Heart left ventricle (tissue), 16 donors: ENCODE measurements at regions not wholly inside any gene's neighbourhood (a gene's known extent, or its start where the extent isn't known, plus 50 kb on each side); places are given as distances from the start of the nearest gene placed in this dataset.
"Not testable (repeated sequence)": the region's sequence is repeated elsewhere in the genome, so short reads cannot be mapped to it uniquely, and the experiment has no call there.

Experiments used
- ATAC-seq, 4 donors: fragments of 200-7000 bp; cut with Tn5 transposase; one replicate each; pipeline ENCODE4 v1.9.1; 2020 to 2022; ENCODE audit warnings: moderate library complexity in 4 of 4, mild to moderate bottlenecking in 3 of 4, moderate number of reproducible peaks in 1 of 4
- DNase-seq, 5 donors: peaks; one replicate each; pipeline ENCODE4 v3.0.0-alpha.2; 2020
- H3K27ac ChIP-seq, 12 donors: fragments of 200-600 bp; sonication (generic) in 4 of 12; one replicate each; pipeline versions ENCODE4 v1.5.0 to v1.8.0; 2016 to 2022; ENCODE audit warnings: mild to moderate bottlenecking in 2 of 12
- H3K27me3 ChIP-seq, 9 donors: fragments of 200-600 bp; sonication (generic) in 2 of 9; one replicate each; pipeline versions ENCODE4 v1.5.1 to v1.8.0; 2016 to 2022; ENCODE audit warnings: mild to moderate bottlenecking in 3 of 9
- H3K36me3 ChIP-seq, 9 donors: fragments of 200-600 bp; sonication (generic) in 2 of 9; one replicate each; pipeline versions ENCODE4 v1.5.0 to v1.8.0; 2018 to 2022; ENCODE audit warnings: mild to moderate bottlenecking in 2 of 9
- H3K4me1 ChIP-seq, 12 donors: fragments of 200-600 bp; sonication (generic) in 4 of 12; one replicate each; pipeline versions ENCODE4 v1.5.0 to v1.8.0; 2016 to 2022; ENCODE audit warnings: mild to moderate bottlenecking in 3 of 12
- H3K4me3 ChIP-seq, 12 donors: fragments of 200-600 bp; sonication (generic) in 4 of 12; one replicate each; pipeline versions ENCODE4 v1.5.0 to v1.8.0; 2017 to 2022; ENCODE audit warnings: mild to moderate bottlenecking in 9 of 12, moderate library complexity in 4 of 12
- H3K9me3 ChIP-seq, 12 donors: fragments of 200-600 bp; sonication (generic) in 4 of 12; one replicate each; pipeline versions ENCODE4 v1.5.0 to v1.8.0; 2016 to 2022; ENCODE audit warnings: mild to moderate bottlenecking in 1 of 12
- POLR2A ChIP-seq, 2 donors: fragments of 450-650 bp; IDR thresholded peaks; one replicate each; pipeline ENCODE4 v1.6.1; 2017; ENCODE audit warnings: antibody characterized with exemption in 2 of 2, mild to moderate bottlenecking in 2 of 2, moderate library complexity in 2 of 2
- WGBS, 4 donors: extraction: QIAGEN DNeasy Blood & Tissue Kit in 2 of 4; methylation state at CpG; one replicate each; pipeline versions ENCODE4 v1.1.5 to v1.1.7; 2013 to 2018; 5-methylcytosine and 5-hydroxymethylcytosine counted together
- intact Hi-C, 10 donors: fragments of 100-400 bp; cut with DNase I; formaldehyde crosslinking; loops; one replicate each; pipeline versions ENCODE4 v1.11.1 to v1.14.2; 2022
- TF ChIP-seq, protein P1 (sequence below), 12 donors: fragments of 200-600 bp; sonication (generic) in 4 of 12; IDR thresholded peaks; one replicate each; pipeline versions ENCODE4 v1.5.0 to v1.8.0; 2018 to 2022; ENCODE audit warnings: antibody characterized with exemption in 12 of 12, mild to moderate bottlenecking in 5 of 12
- donor health status: ischemic (EF 13 %, LVEDD 7.1; RV severe dilation, severe dysfunction).
- donor health status: healthy with polysubstance abuse.
- donor health status: DM: no; HTN: yes; CAD: no.
- donor health status: DM: no; HTN: no; CAD: no.
- donor health status: ischemic (EF 25% LVEDD 6.9; RV normal size, moderate dysfunction).
- donor health status: ischemic (EF 25% LVEDD 5.7; RV mildly dilated, moderate dysfunction).
- donor health status: healthy.
- donor health status: DM: yes; HTN: yes; CAD: no.
- donor health status: ischemic (EF 35%, LVEDD 5.7; RV mildly dilated, moderate dysfunction).
- donor health status: nonischemic (EF 11% LVEDD 7.7; RV severe dilation, severe dysfunction).
- donor health status: DM: yes; HTN: yes; CAD: no.
- donor health status: PGD.
- donor health status: ischemic (EF 29% LVEDD 5.4; RV normal size, mild dysfunction).
- donor health status: nonischemic (EF 23%, LVEDD 6.1; RV moderate dilation, normal function).

DNA sequence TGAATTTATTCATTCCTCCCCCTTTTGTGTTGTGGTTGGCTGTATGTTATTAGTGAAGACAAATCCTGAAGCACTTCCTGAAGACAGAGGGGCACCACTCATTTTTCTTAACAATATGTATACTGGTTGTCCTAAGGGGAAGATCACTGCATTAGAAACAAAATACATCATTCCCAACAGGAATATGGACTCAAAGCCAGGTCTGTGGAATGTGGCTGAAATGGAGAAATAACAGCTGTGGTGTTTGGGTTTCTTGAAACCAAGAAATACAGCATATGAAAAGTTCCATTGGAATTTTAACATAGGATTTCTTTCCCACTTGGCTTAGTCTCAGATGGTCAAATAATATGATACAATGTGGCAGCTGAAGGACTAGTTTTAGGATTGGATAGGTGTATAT is 267.6 kb downstream of the KCNE4 start:
- ATAC-seq (no peak), DNase-seq (no peak)
- Histone ChIP-seq H3K4me1 (no peaks in the 10 kb centered on the region), H3K27ac (no peak overlapping the region), H3K4me3 (no peak overlapping the region), H3K27me3 (no peaks in the 10 kb centered on the region), H3K9me3 (no peaks in the 10 kb centered on the region), H3K36me3 (no peaks in the 10 kb centered on the region)
- TF ChIP-seq, protein P1, sequence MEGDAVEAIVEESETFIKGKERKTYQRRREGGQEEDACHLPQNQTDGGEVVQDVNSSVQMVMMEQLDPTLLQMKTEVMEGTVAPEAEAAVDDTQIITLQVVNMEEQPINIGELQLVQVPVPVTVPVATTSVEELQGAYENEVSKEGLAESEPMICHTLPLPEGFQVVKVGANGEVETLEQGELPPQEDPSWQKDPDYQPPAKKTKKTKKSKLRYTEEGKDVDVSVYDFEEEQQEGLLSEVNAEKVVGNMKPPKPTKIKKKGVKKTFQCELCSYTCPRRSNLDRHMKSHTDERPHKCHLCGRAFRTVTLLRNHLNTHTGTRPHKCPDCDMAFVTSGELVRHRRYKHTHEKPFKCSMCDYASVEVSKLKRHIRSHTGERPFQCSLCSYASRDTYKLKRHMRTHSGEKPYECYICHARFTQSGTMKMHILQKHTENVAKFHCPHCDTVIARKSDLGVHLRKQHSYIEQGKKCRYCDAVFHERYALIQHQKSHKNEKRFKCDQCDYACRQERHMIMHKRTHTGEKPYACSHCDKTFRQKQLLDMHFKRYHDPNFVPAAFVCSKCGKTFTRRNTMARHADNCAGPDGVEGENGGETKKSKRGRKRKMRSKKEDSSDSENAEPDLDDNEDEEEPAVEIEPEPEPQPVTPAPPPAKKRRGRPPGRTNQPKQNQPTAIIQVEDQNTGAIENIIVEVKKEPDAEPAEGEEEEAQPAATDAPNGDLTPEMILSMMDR (IDR thresholded peaks at IDR 0.05) = no peak
- TF ChIP-seq POLR2A (IDR thresholded peaks at IDR 0.05) = no peak
- intact Hi-C loops = no loop called here

DNA sequence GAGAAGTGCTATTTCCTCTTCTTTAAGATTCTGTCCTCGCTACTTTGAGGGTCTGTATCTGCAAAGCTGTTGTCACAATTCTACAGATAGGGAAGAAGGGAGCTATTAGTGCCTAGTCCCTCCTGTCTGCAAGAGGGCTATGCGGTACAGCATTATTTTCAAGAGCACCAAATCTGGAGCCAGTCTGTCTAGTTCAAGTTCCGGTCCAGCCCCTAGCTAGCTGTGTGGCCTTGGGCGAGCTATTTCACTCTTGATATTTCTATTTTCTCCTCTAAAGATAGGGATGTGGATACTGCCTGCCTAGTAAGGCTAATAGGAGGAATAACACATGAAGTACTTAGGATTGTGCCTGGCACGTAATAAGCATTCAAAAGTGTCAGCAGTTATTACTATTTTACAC is 272.4 kb downstream of the KCNE4 start:
- ATAC-seq (no peak), DNase-seq (no peak)
- intact Hi-C loops = no loop called here
- WGBS, 4 donors = 32 to 42% (median 36%) methylated on average over 5 of the region's 5 CpGs
- no peak overlapping the region for H3K4me3 ChIP-seq
- no peak overlapping the region for H3K27ac ChIP-seq
- H3K4me1 ChIP-seq = peaks cover 0 to 3% (median 0%) of the 10 kb centered on the region in 12 donors
- H3K36me3 ChIP-seq = no peaks in the 10 kb centered on the region
- H3K27me3 ChIP-seq = no peaks in the 10 kb centered on the region
- no peaks in the 10 kb centered on the region for H3K9me3 ChIP-seq
- TF ChIP-seq, protein P1 (IDR thresholded peaks at IDR 0.05) = no peak
- no peak for TF ChIP-seq POLR2A (IDR thresholded peaks at IDR 0.05)

DNA sequence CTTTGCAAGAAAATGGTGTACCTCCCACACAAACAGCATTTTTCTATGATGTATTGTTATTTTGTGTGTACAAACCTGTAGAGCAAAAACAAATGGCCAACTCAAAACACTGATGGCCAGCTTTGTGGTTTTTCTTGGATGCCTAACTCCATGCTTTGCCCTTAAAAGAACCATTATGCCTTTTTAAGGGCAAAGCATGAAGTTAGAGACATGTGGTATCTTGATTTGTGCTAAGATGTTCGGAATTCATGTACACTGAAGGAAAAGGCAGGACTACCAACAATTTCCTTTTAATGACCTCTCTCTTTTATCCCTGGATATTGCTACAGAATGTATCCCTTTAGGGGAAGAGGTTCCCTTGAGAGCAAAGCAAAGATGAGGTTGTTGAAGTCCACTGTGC is 273.6 kb downstream of the SCG2 start:
- Histone ChIP-seq H3K27ac (no peak overlapping the region), H3K4me1 (peaks cover 0 to 3% (median 0%) of the 10 kb centered on the region in 12 donors), H3K27me3 (no peaks in the 10 kb centered on the region), H3K4me3 (no peak overlapping the region), H3K36me3 (no peaks in the 10 kb centered on the region), H3K9me3 (no peaks in the 10 kb centered on the region)
- WGBS, 4 donors = 58 to 78% (median 70%) methylated on average over 1 of the region's 1 CpG
- DNase-seq (no peak), ATAC-seq (no peak)
- TF ChIP-seq POLR2A (IDR thresholded peaks at IDR 0.05) = no peak
- TF ChIP-seq, protein P1 (IDR thresholded peaks at IDR 0.05) = no peak
- intact Hi-C loops = no loop called here

DNA sequence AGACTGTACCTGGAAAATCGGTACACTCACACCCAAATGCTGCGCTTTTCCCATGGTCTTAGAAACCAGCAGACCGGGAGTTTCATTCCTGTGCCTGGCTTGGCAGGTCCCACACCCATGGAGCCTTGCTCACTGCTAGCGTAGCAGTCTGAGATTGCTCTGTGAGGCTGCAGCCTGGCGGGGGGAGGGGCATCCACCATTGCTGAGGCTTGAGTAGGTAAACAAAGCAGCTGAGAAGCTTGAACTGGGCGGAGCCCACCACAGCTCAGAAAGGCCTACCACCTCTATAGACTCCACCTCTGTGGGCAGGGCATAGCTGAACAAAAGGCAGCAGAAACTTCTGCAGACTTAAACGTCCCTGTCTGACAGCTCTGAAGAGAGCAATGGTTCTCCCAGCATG is 271.4 kb downstream of the SCG2 start:
- H3K9me3 ChIP-seq, H3K36me3 ChIP-seq, H3K27me3 ChIP-seq, ATAC-seq, H3K4me3 ChIP-seq, H3K27ac ChIP-seq, H3K4me1 ChIP-seq, intact Hi-C loops: not testable (repeated sequence)
- peak in 1 of 5 donors; percentile 49 for DNase-seq
- 70 to 81% (median 72%) methylated on average over 4 to 7 of the region's 7 CpGs for WGBS, 4 donors

DNA sequence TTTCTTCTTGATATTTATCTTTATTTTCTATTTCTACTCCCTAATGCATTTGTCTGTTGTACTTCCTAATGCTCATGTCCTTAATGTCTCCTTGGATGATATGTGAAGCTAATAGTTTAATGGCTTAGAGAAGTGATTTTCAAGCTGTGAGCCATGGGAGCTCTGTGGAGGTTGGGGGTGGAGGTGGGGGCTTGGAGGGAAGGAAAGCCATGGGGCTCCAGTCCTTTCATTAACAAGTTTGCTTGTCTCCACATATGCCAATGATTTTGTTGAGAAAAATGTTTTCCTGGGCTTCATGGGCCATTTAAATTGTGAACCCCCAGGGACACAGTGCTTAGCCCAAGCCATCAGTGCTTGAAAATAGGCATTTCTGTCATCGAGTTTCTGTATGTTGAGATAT is 264.1 kb downstream of the SCG2 start:
- no peaks in the 10 kb centered on the region for H3K27me3 ChIP-seq
- intact Hi-C loops = no loop called here
- peaks cover 0 to 5% (median 0%) of the 10 kb centered on the region in 12 donors for H3K9me3 ChIP-seq
- ATAC-seq = no peak
- H3K27ac ChIP-seq = no peak overlapping the region
- 63 to 75% (median 72%) methylated on average over 1 of the region's 1 CpG for WGBS, 4 donors
- no peaks in the 10 kb centered on the region for H3K36me3 ChIP-seq
- TF ChIP-seq, protein P1 (IDR thresholded peaks at IDR 0.05) = no peak
- no peak for TF ChIP-seq POLR2A (IDR thresholded peaks at IDR 0.05)
- no peak overlapping the region for H3K4me3 ChIP-seq
- no peaks in the 10 kb centered on the region for H3K4me1 ChIP-seq
- no peak for DNase-seq
